GM18508 (cell line): ENCODE measurements at regions not wholly inside any gene's neighbourhood (a gene's known extent, or its start where the extent isn't known, plus 50 kb on each side); places are given as distances from the start of the nearest gene placed in this dataset.

Experiments
- ATAC-seq: cut with Tn5 transposase; IDR thresholded peaks from one replicate; pipeline ENCODE4 v1.9.1; 2021; ENCODE audit warnings: moderate number of reproducible peaks; ENCODE audit not compliant: insufficient read depth, unreplicated experiment

- no peak for ATAC-seq
Observed at GRCh38 chr11:19493446-19494213, 219.0 kb upstream of the NAV2 start.

GRCh38 chr11:19482319-19483100 lies 230.1 kb upstream of the NAV2 start:
- no peak for ATAC-seq

GRCh38 chr11:19480540-19480939 lies 232.1 kb upstream of the NAV2 start:
- no peak for ATAC-seq

GRCh38 chr11:19478891-19479290 lies 233.7 kb upstream of the NAV2 start:
- ATAC-seq, result no peak

- no peak for ATAC-seq
Observed at GRCh38 chr11:19474954-19475721, 234.4 kb upstream of the E2F8 start.

DNA sequence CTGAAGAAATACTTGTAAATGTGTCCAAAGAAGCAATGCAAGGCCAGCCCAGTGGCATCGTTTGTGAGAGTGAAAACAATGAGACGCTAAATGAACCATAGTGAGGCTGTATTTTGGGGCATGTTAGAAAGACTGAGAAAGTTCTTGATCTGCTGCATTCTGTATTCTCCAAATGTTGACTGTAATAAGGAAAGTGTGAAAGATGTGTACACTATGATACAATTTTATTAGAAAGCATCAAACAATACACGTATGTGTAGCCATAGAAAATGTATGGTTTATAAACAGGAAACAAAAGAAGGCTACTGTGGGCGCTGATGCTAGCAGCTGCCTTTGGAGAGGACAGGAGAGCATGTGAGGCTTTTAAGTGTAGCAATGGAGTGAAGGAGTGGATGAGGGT lies 233.5 kb upstream of the E2F8 start:
- ATAC-seq, result no peak

DNA sequence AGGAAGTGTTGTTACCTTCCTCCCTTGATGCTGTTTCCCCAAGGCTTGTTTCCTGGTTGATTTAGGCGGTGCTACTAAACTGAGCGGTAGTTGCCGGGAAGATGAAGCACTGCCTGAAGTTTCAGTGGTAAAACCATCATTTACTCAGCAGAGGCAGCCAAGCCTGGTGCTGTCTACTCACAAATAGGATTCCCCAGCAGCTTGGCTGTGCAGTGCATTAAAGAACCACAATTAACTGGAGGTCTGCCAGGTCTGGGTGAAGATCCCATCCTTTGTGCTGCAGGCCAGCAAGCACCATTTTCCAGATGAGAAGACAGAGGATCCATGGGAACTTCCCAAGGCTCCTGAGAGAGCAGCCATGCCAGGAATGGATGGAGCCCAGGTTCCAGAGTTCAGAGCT lies 231.9 kb upstream of the E2F8 start:
- no peak for ATAC-seq

GRCh38 chr11:19467904-19468303 lies 227.2 kb upstream of the E2F8 start:
- no peak for ATAC-seq

DNA sequence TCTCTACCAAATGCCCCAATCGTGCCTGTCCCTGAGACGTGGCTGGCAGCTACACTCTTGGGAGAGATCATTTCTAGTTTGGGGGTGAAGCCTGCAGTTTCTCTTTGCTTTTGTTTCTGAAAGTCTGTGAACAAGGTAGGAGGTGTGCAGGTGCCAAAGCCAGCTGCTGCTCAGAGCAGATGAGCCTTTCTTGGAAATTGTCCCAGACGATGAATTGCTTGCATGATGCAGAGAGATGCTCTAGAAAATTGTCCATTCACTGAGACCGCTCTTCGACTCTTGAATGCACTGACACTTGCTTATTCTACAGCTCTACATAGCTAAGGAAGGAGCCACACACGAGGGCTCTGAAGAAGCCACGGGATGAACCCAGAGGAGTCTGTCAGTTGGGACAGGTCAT lies 225.6 kb upstream of the E2F8 start:
- no peak for ATAC-seq

DNA sequence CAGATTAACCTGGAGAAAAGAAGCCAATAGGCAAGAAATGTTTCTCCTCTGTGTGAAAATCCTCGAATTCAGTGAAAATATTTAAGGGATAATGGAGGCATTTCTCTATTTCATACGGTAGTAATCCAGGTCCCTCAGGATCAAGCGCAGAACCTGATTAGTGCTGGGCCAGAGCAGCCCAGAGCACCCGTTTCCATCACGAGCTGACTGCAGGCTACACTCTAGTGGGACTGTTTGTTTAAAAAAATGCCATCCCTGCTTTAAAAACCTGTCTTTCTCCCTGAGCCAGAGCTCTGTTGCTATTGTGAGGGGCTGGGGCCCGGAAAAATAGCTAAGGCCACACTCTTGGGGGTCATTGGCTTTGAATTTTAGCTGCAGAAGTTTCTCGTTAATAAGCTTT lies 223.2 kb upstream of the E2F8 start:
- no peak for ATAC-seq

DNA sequence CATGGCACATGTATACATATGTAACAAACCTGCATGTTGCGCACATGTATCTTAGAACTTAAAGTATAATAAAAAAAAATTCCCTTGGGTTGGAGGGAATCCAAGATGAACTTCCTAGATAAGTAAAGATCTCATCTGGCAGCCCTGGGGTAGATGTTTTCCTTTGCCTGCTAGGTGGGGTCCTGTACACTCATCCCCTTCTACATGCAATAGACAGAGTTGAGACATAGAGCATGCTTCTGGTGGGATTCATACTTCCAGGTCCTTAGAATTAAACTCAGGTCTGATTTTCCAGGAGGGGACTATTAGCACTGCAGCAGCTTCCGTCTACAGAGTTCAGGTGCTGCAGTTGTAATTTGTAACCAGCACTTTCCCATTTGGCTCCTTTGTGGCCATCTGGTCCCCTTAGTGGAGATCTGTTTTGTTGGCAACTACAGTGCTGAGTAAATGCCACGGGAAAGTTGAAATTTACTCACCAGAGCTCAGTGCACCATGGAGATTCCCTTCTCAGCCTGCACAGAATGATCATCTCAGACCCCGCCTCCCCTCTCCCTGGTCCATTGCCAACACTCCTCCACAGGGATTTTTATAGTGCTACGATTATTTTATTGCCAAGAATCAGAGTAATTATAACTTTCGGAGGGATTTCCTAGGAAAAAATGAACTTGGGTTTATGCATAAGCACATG lies 220.1 kb upstream of the E2F8 start:
- no peak for ATAC-seq

GRCh38 chr11:19459240-19459639 lies 218.5 kb upstream of the E2F8 start:
- no peak for ATAC-seq

DNA sequence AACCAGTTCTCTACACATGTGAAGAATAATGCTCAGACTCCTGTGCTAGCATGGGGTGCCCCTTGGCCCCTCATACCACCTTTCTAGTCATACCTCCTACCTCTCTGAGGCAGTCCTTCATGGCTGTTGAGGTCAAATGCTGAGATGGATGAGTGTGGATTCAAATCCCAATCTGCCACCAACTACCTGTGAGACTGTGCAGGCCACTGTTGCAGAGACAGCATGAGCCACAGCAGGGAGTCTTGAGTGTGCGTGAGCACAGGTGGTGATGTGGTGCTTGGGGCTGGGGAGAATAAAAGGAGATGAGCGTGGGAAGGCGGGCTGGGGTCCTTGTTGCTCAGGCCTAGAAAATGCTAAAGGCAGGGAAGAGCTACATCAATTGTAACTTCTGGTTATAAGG lies 218.0 kb upstream of the E2F8 start:
- ATAC-seq, result no peak

GRCh38 chr11:19458231-19458630 lies 217.5 kb upstream of the E2F8 start:
- ATAC-seq, result no peak

DNA sequence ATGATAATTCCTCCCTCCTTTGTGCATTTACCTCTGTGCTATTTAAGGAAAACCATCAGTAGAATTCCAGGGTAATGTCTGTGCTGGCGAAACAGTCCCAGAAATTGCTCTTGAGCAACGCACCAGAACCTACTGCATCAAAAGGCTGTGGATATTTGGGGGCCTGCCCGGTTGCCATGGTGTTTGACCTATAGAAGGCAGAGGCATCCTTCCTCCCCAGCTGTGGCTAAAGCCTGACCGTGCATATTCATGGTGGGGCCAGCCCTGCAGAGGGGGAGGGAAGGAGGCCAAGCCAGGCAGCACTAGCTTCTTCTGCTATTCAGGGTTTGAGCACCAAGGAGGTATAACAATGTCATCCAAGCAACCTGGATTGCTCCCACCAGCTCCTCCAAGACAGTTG lies 215.0 kb upstream of the E2F8 start:
- no peak for ATAC-seq

- ATAC-seq, result no peak
Observed at GRCh38 chr11:19453651-19454257, 213.0 kb upstream of the E2F8 start.

DNA sequence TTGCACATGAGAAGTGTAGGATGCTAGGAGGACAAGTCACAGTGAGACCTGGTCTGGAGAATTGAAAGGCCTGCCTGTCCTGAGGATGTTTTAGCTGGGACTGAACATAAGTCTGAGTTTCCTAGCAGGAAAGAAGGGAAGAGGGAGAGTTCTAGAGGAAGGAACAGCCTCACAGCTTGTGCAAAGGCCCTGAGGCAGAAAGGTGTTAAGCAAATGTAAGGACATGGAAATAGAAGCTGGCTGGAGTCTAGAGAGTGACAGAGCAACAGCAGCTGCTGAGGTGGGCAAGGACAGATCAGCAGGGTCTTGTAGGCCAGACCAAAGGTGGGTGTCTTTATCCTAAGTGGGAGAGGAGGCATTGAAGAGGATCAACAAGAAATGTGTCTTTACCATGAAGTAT lies 210.9 kb upstream of the E2F8 start:
- no peak for ATAC-seq

DNA sequence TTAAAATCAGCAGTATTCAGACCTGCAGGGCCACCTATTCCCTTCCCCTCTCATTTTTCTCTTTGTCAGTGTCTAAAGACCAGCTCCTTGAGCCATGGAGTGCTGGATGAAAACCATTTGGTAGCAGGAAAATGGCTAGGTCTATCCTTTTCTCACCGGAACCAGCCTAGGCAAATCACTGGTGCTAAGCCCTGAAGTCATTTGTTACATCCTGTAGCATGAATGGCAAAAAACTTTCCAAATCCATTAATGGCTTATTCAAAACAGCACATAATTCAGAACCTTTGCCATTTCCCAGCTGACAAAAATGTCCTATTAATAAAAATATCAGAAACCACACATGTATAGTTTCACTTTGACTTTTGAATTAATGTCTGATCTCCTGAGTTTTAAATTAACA lies 209.5 kb upstream of the E2F8 start:
- no peak for ATAC-seq

GRCh38 chr11:19448651-19449050 lies 207.9 kb upstream of the E2F8 start:
- ATAC-seq, result no peak

DNA sequence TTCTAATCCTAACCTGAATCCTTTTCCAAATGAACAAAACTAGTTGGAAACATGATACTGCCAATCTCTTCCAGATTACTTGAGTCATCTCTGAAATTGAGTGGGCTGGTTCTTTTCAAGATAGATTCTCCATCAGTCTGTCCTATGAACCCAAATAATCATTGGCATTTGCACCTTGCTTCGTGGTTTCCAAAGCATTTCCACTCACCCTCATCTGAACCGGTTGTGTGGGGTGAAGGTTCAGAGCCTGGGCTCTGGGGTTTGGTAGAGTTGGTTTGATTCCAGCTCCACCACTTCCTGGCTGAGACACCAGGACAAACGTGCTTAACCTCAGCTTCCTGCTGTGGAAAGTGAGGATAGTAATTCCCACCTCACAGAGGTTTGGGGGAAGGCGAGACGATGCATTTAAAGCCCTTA lies 206.4 kb upstream of the E2F8 start:
- ATAC-seq, result no peak
